Spinal cord (tissue), 9 donors: ENCODE measurements at regions not wholly inside any gene's neighbourhood (a gene's known extent, or its start where the extent isn't known, plus 50 kb on each side); places are given as distances from the start of the nearest gene placed in this dataset.

Source experiments
- DNase-seq, 6 donors: peaks; one replicate each; pipeline versions ENCODE4 v3.0.0 to v3.0.0-alpha.2; 2013 to 2015; ENCODE audit warnings: low spot score in 6 of 6, low read depth in 4 of 6
- H3K27ac ChIP-seq: one replicate; pipeline ENCODE4 v1.5.1; 2013; ENCODE audit warnings: low read depth, low read length, control low read depth
- H3K27me3 ChIP-seq: one replicate; pipeline ENCODE4 v1.6.1; 2013; ENCODE audit warnings: low read length; ENCODE audit not compliant: control insufficient read depth, insufficient read depth
- H3K36me3 ChIP-seq: one replicate; pipeline ENCODE4 v1.6.1; 2013; ENCODE audit warnings: low read length; ENCODE audit not compliant: control insufficient read depth, insufficient read depth
- H3K4me1 ChIP-seq: one replicate; pipeline ENCODE4 v1.6.1; 2013; ENCODE audit warnings: low read length; ENCODE audit not compliant: control insufficient read depth, insufficient read depth
- H3K4me3 ChIP-seq: one replicate; pipeline ENCODE4 v1.5.1; 2013; ENCODE audit warnings: low read depth, low read length, control low read depth
- H3K9me3 ChIP-seq: one replicate; pipeline ENCODE4 v1.6.1; 2013; ENCODE audit warnings: low read length; ENCODE audit not compliant: control insufficient read depth, insufficient read depth
- WGBS: methylation state at CpG from one replicate; pipeline ENCODE4 v1.1.5; 2013; ENCODE audit warnings: missing lambda C conversion rate; ENCODE audit not compliant: insufficient coverage; 5-methylcytosine and 5-hydroxymethylcytosine counted together
- donor health status: healthy.

GRCh38 chr2:190805843-190806242, 74.8 kb upstream of the GLS start:
- Histone ChIP-seq H3K27ac (no peak overlapping the region), H3K27me3 (no peaks in the 10 kb centered on the region), H3K9me3 (no peaks in the 10 kb centered on the region), H3K4me1 (no peaks in the 10 kb centered on the region), H3K4me3 (no peak overlapping the region), H3K36me3 (no peaks in the 10 kb centered on the region)
- WGBS = 94% methylated on average over 2 of the region's 3 CpGs
- peak in 1 of 6 donors; percentile 11 for DNase-seq

- WGBS = no CpG with 5 or more reads among the region's 2 CpGs
- no peak for DNase-seq
- Histone ChIP-seq H3K36me3 (no peaks in the 10 kb centered on the region), H3K27me3 (no peaks in the 10 kb centered on the region), H3K4me1 (no peaks in the 10 kb centered on the region), H3K9me3 (no peaks in the 10 kb centered on the region), H3K4me3 (no peak overlapping the region), H3K27ac (no peak overlapping the region)
Observed at GRCh38 chr2:190807886-190808285, 72.7 kb upstream of the GLS start.

- Histone ChIP-seq H3K4me3 (no peak overlapping the region), H3K4me1 (no peaks in the 10 kb centered on the region), H3K9me3 (no peaks in the 10 kb centered on the region), H3K27ac (no peak overlapping the region), H3K36me3 (no peaks in the 10 kb centered on the region), H3K27me3 (no peaks in the 10 kb centered on the region)
- DNase-seq = no peak
- WGBS = 88% methylated on average over 4 of the region's 5 CpGs
Observed at GRCh38 chr2:190809139-190809764, 71.4 kb upstream of the GLS start.

GRCh38 chr2:190809876-190810525, 70.6 kb upstream of the GLS start:
- WGBS = 67% methylated on average over 3 of the region's 4 CpGs

GRCh38 chr2:190810981-190811587, 69.5 kb upstream of the GLS start:
- Histone ChIP-seq H3K27me3 (no peaks in the 10 kb centered on the region), H3K4me3 (no peak overlapping the region), H3K27ac (no peak overlapping the region), H3K9me3 (no peaks in the 10 kb centered on the region), H3K4me1 (no peaks in the 10 kb centered on the region), H3K36me3 (no peaks in the 10 kb centered on the region)
- WGBS = 94% methylated on average over 3 of the region's 5 CpGs
- DNase-seq = no peak

More at GRCh38 chr2:190809876-190810525, 70.6 kb upstream of the GLS start:
- H3K4me3 ChIP-seq = no peak overlapping the region
- no peaks in the 10 kb centered on the region for H3K4me1 ChIP-seq
- H3K27me3 ChIP-seq = no peaks in the 10 kb centered on the region
- no peaks in the 10 kb centered on the region for H3K9me3 ChIP-seq
- no peak for DNase-seq
- H3K27ac ChIP-seq = no peak overlapping the region
- H3K36me3 ChIP-seq = no peaks in the 10 kb centered on the region

- Histone ChIP-seq H3K9me3 (no peaks in the 10 kb centered on the region), H3K4me3 (no peak overlapping the region), H3K27me3 (no peaks in the 10 kb centered on the region), H3K4me1 (no peaks in the 10 kb centered on the region), H3K36me3 (no peaks in the 10 kb centered on the region), H3K27ac (no peak overlapping the region)
- DNase-seq = no peak
Observed at GRCh38 chr2:190811811-190812210, 68.8 kb upstream of the GLS start.

- WGBS = 100% methylated on average over 4 of the region's 5 CpGs
Observed at GRCh38 chr2:190812506-190813294, 67.9 kb upstream of the GLS start.

GRCh38 chr2:190815226-190815625, 65.4 kb upstream of the GLS start:
- Histone ChIP-seq H3K27me3 (no peaks in the 10 kb centered on the region), H3K36me3 (no peaks in the 10 kb centered on the region), H3K4me1 (no peaks in the 10 kb centered on the region), H3K9me3 (no peaks in the 10 kb centered on the region), H3K4me3 (no peak overlapping the region), H3K27ac (no peak overlapping the region)
- WGBS = 60% methylated on average over 1 of the region's 2 CpGs
- DNase-seq = no peak

More at GRCh38 chr2:190812506-190813294, 67.9 kb upstream of the GLS start:
- no peaks in the 10 kb centered on the region for H3K27me3 ChIP-seq
- no peak overlapping the region for H3K4me3 ChIP-seq
- no peaks in the 10 kb centered on the region for H3K4me1 ChIP-seq
- DNase-seq = no peak
- no peak overlapping the region for H3K27ac ChIP-seq
- H3K9me3 ChIP-seq = no peaks in the 10 kb centered on the region
- H3K36me3 ChIP-seq = no peaks in the 10 kb centered on the region

- Histone ChIP-seq H3K4me1 (no peaks in the 10 kb centered on the region), H3K27ac (no peak overlapping the region), H3K36me3 (no peaks in the 10 kb centered on the region), H3K4me3 (no peak overlapping the region), H3K9me3 (no peaks in the 10 kb centered on the region), H3K27me3 (no peaks in the 10 kb centered on the region)
- DNase-seq = no peak
Observed at GRCh38 chr2:190817082-190817481, 63.5 kb upstream of the GLS start.
